ENCODE measurements at regions not wholly inside any gene's neighbourhood (a gene's known extent, or its start where the extent isn't known, plus 50 kb on each side); places are given as distances from the start of the nearest gene placed in this dataset.
"Not testable (repeated sequence)": the region's sequence is repeated elsewhere in the genome, so short reads cannot be mapped to it uniquely, and the experiment has no call there.

GRCh38 chr2:239550357-239550756 lies 149.5 kb upstream of the HDAC4 start:
- Histone ChIP-seq H3K4me1 (no peaks in the 10 kb centered on the region), H3K4me3 (no peak overlapping the region), H3K36me3 (ENCODE audit: low read depth, missing control alignments) (no peaks in the 10 kb centered on the region), H3K27me3 (no peaks in the 10 kb centered on the region), H3K27ac (no peak overlapping the region), H3K9me3 (no peaks in the 10 kb centered on the region)
- TF ChIP-seq CTCF (IDR thresholded peaks at IDR 0.05) (no peak), POLR2A (IDR thresholded peaks at IDR 0.05) (no peak)
- intact Hi-C loops (cut with DNase I; ENCODE audit: low total_unique reads): no loop called here
- WGBS, 2 donors: 46 to 58% methylated on average over 3 of the region's 3 CpGs
- no peak for DNase-seq

DNA sequence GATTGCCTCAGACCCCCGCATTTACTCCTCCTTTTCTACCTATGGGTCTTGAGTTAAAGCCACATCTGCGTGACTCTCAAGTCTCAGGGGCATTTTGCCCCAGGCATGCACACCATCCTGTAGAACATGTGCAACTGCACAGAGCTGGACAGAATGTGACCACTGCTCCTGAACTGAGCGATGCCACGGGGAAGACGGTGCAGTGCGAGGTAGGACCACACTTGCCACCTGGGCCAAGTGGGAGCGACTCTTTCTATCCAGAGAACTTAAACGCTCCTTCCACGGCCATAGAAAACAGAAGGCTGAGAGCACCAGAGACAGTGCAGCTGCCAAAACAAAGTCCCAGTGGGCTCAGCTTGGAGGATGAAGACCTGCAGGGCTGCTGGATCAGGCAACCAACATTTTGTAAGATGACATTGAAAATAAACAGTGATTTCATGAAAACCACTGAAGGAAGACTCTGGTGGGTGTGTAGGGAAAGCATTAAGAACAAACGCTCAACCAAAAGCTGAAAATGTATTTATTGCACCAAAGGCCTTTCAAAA lies 149.0 kb upstream of the HDAC4 start:
- no peak overlapping the region for H3K27ac ChIP-seq
- intact Hi-C loops (cut with DNase I; ENCODE audit: low total_unique reads): no loop called here
- no peak for TF ChIP-seq CTCF (IDR thresholded peaks at IDR 0.05)
- TF ChIP-seq POLR2A (IDR thresholded peaks at IDR 0.05): no peak
- H3K36me3 ChIP-seq (ENCODE audit: low read depth, missing control alignments): no peaks in the 10 kb centered on the region
- no peaks in the 10 kb centered on the region for H3K27me3 ChIP-seq
- no peaks in the 10 kb centered on the region for H3K9me3 ChIP-seq
- peak; percentile 61 for DNase-seq
- WGBS, 2 donors: 61 to 85% methylated on average over 10 of the region's 10 CpGs
- no peak overlapping the region for H3K4me3 ChIP-seq
- no peaks in the 10 kb centered on the region for H3K4me1 ChIP-seq

DNA sequence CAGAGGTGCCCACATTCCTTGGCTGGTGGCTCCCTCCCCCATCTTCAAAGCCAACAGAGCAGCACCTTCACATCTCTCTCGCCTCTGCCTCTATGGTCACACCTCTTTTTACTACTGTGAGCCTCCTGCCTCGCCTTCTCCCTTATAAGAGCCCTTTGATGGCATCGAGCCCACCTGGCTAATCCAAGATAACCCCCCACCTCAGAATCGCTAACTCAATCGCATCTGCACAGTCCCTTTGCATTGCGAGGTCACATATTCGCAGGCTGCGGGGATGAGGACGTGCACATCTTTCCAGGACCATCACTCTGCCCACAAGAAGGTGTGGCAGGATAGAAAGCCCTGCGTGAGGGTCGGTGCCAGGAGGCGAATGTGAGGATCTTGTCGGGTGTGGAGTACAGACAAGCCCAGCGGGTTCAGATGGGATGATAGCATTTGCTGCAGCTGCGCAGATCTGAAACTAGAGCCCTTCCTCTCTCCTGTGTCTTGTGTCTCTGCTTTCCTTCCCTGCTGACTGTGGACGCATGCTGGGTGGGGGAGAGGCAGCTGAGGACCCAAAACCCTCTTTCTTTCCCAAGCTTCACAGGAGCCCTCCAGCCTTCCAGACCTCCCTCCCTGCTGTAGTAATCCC lies 148.3 kb upstream of the HDAC4 start:
- no peak for DNase-seq
- Histone ChIP-seq H3K4me1 (no peaks in the 10 kb centered on the region), H3K36me3 (ENCODE audit: low read depth, missing control alignments) (no peaks in the 10 kb centered on the region), H3K9me3 (no peaks in the 10 kb centered on the region), H3K4me3 (no peak overlapping the region), H3K27me3 (no peaks in the 10 kb centered on the region), H3K27ac (no peak overlapping the region)
- 91 to 92% methylated on average over 15 to 16 of the region's 16 CpGs for WGBS, 2 donors
- TF ChIP-seq POLR2A (IDR thresholded peaks at IDR 0.05) (no peak), CTCF (IDR thresholded peaks at IDR 0.05) (no peak)
- intact Hi-C loops (cut with DNase I; ENCODE audit: low total_unique reads): no loop called here

DNA sequence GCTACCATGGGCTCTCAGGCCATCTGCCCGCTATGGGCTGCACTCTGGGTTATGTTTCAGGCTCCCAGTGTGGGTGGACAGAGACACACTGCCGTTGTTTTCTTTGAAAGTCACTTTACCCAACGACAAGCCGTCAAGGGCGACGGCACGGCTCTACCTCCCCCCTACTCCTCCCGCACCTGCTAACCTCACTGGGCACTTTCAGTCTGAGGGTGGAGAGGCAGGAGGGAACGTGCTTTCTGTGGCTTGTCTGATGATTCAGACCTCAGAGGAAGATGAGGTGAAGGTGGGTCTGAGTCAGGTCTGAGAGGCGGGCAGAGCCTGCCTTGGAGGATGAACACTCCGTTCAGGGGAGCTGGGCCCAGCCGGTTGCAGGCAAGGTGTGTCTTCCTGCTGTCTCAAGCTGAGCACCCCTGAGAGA lies 147.6 kb upstream of the HDAC4 start:
- H3K27me3 ChIP-seq: no peaks in the 10 kb centered on the region
- H3K4me3 ChIP-seq: no peak overlapping the region
- DNase-seq: no peak
- intact Hi-C loops (cut with DNase I; ENCODE audit: low total_unique reads): no loop called here
- TF ChIP-seq POLR2A (IDR thresholded peaks at IDR 0.05) (no peak), CTCF (IDR thresholded peaks at IDR 0.05) (no peak)
- H3K27ac ChIP-seq: no peak overlapping the region
- H3K36me3 ChIP-seq (ENCODE audit: low read depth, missing control alignments): no peaks in the 10 kb centered on the region
- no peaks in the 10 kb centered on the region for H3K4me1 ChIP-seq
- no peaks in the 10 kb centered on the region for H3K9me3 ChIP-seq
- 88 to 92% methylated on average over 10 to 12 of the region's 12 CpGs for WGBS, 2 donors

- H3K9me3 ChIP-seq; intact Hi-C loops (cut with DNase I; ENCODE audit: low total_unique reads): not testable (repeated sequence)
- WGBS, 2 donors: 93 to 94% methylated on average over 3 of the region's 3 CpGs
Observed at GRCh38 chr2:239547140-239547539, 146.3 kb upstream of the HDAC4 start.

More at GRCh38 chr2:239547140-239547539, 146.3 kb upstream of the HDAC4 start:
- H3K4me3 ChIP-seq; H3K27me3 ChIP-seq; DNase-seq; H3K27ac ChIP-seq; H3K4me1 ChIP-seq; H3K36me3 ChIP-seq (ENCODE audit: low read depth, missing control alignments): not testable (repeated sequence)

Data from testis (tissue), 2 donors.